H1 (cell line): ENCODE measurements at regions not wholly inside any gene's neighbourhood (a gene's known extent, or its start where the extent isn't known, plus 50 kb on each side); places are given as distances from the start of the nearest gene placed in this dataset.

Experiments
- CTCF ChIA-PET: fragments of 300-600 bp; sonication (Branson Sonifier 250); formaldehyde crosslinking; loops from one replicate; lab custom pipeline; 2021; ENCODE audit not compliant: partially characterized antibody; lab: Charles Lee
- POLR2A ChIA-PET: fragments of 300-600 bp; sonication (Branson Sonifier 250); formaldehyde crosslinking; loops from one replicate; lab custom pipeline; 2021; ENCODE audit warnings: inconsistent platforms; ENCODE audit not compliant: partially characterized antibody; lab: Charles Lee
- DNase-seq, 2 experiments: peaks; one replicate each; pipeline versions ENCODE4 v3.0.0 to v3.0.0-alpha.2; 2010 to 2022; ENCODE audit warnings: low spot score in 2 of 2, low read depth in 1 of 2, mixed read lengths in 1 of 2
- FAIRE-seq: peaks from 2 replicates; lab custom pipeline; 2011; peaks lifted over from hg19 to GRCh38; lab: Jason Lieb, UNC
- H2AFZ ChIP-seq: 2 replicates; pipeline ENCODE4 v1.8.1; 2012; ENCODE audit warnings: low read length, inconsistent platforms
- H2AK5ac ChIP-seq: 2 replicates; pipeline ENCODE4 v1.6.1; 2013; ENCODE audit warnings: low read depth, low read length
- H2BK120ac ChIP-seq: replicated peaks from 2 replicates; pipeline ENCODE3; 2013; ENCODE audit warnings: low read depth, low read length, inconsistent platforms
- H2BK12ac ChIP-seq: 2 replicates; pipeline ENCODE4 v1.6.1; 2013; ENCODE audit warnings: low read depth, low read length
- H2BK15ac ChIP-seq: 2 replicates; pipeline ENCODE4 v1.6.1; 2013; ENCODE audit warnings: low read length
- H2BK20ac ChIP-seq: 2 replicates; pipeline ENCODE4 v1.6.1; 2013; ENCODE audit warnings: low read length
- H2BK5ac ChIP-seq: 2 replicates; pipeline ENCODE4 v1.6.1; 2013; ENCODE audit warnings: low read depth, low read length
- H3K14ac ChIP-seq: 2 replicates; pipeline ENCODE4 v1.6.1; 2013; ENCODE audit warnings: inconsistent platforms; ENCODE audit not compliant: insufficient read length
- H3K18ac ChIP-seq: 2 replicates; pipeline ENCODE4 v1.6.1; 2013; ENCODE audit warnings: low read length; ENCODE audit errors: extremely low read depth
- H3K23ac ChIP-seq: 2 replicates; pipeline ENCODE4 v1.6.1; 2013; ENCODE audit warnings: inconsistent platforms; ENCODE audit not compliant: insufficient read length
- H3K23me2 ChIP-seq: 2 replicates; pipeline ENCODE4 v1.6.1; 2013; ENCODE audit warnings: low read depth, low read length
- H3K27ac ChIP-seq: 2 replicates; pipeline ENCODE4 v1.6.1; 2011; ENCODE audit warnings: low read depth, low read length, inconsistent platforms
- H3K27me3 ChIP-seq, 4 experiments: replicated peaks in 1 of 4; 1 replicate in 1 of 4; 2 replicates in 3 of 4; pipeline versions ENCODE4 v1.6.1 to v1.8.1; 2011 to 2013; ENCODE audit warnings: low read length in 3 of 4, mild to moderate bottlenecking in 3 of 4, inconsistent platforms in 2 of 4, mixed read lengths in 2 of 4, moderate library complexity in 1 of 4; ENCODE audit not compliant: control insufficient read depth in 3 of 4, insufficient read depth in 3 of 4; ENCODE audit errors: extremely low read depth in 1 of 4
- H3K36me3 ChIP-seq, 4 experiments: 2 replicates each; pipeline versions ENCODE4 v1.6.1 to v1.8.1; 2011 to 2013; ENCODE audit warnings: mild to moderate bottlenecking in 4 of 4, low read length in 3 of 4, moderate library complexity in 2 of 4, control low read depth in 1 of 4, inconsistent platforms in 1 of 4; ENCODE audit not compliant: insufficient read depth in 4 of 4, control insufficient read depth in 2 of 4
- H3K4ac ChIP-seq: replicated peaks from 2 replicates; pipeline ENCODE3; 2013; ENCODE audit warnings: low read length, low read depth, mixed read lengths, inconsistent platforms; ENCODE audit not compliant: insufficient read length
- H3K4me1 ChIP-seq, 4 experiments: replicated peaks in 1 of 4; 1 replicate in 1 of 4; 2 replicates in 3 of 4; pipeline versions ENCODE4 v1.6.1 to v1.8.1; 2011 to 2013; ENCODE audit warnings: low read length in 3 of 4, inconsistent platforms in 2 of 4, mixed read lengths in 1 of 4; ENCODE audit not compliant: insufficient read depth in 4 of 4, control insufficient read depth in 3 of 4
- H3K4me2 ChIP-seq, 2 experiments: 2 replicates each; pipeline versions ENCODE4 v1.6.1 to v1.8.1; 2011 to 2013; ENCODE audit warnings: low read depth in 2 of 2, low read length in 2 of 2, control low read depth in 1 of 2, inconsistent platforms in 1 of 2, mild to moderate bottlenecking in 1 of 2; ENCODE audit not compliant: insufficient read depth in 1 of 2
- H3K4me3 ChIP-seq, 4 experiments: fragments of 200-600, 300-600 bp in 1 of 4; sonication (generic), shearing (Covaris generic), sonication (Bioruptor Twin) in 1 of 4; 2 replicates each; pipeline versions ENCODE4 v1.5.1 to v1.8.1; 2011 to 2016; ENCODE audit warnings: low read length in 4 of 4, low read depth in 3 of 4, control low read depth in 2 of 4, inconsistent platforms in 2 of 4, mild to moderate bottlenecking in 2 of 4, mixed read lengths in 1 of 4, moderate library complexity in 1 of 4; ENCODE audit not compliant: insufficient read depth in 2 of 4; ENCODE audit errors: extremely low read depth in 1 of 4
- H3K56ac ChIP-seq: replicated peaks from 2 replicates; pipeline ENCODE3; 2013; ENCODE audit warnings: low read depth, mild to moderate bottlenecking, mixed read lengths, low read length, inconsistent platforms; ENCODE audit not compliant: insufficient read length
- H3K79me1 ChIP-seq: 2 replicates; pipeline ENCODE4 v1.6.1; 2013; ENCODE audit warnings: low read depth, low read length, control low read depth
- H3K79me2 ChIP-seq, 2 experiments: 2 replicates each; pipeline versions ENCODE4 v1.6.1 to v1.8.1; 2012 to 2013; ENCODE audit warnings: low read length in 2 of 2, mild to moderate bottlenecking in 2 of 2, inconsistent platforms in 1 of 2; ENCODE audit not compliant: insufficient read depth in 2 of 2, control insufficient read depth in 1 of 2
- H3K9ac ChIP-seq, 4 experiments: replicated peaks in 1 of 4; 1 replicate in 1 of 4; 2 replicates in 3 of 4; pipeline versions ENCODE4 v1.6.1 to v1.8.1; 2011 to 2013; ENCODE audit warnings: low read depth in 3 of 4, low read length in 3 of 4, control low read depth in 2 of 4, mild to moderate bottlenecking in 2 of 4, moderate library complexity in 2 of 4, inconsistent platforms in 1 of 4; ENCODE audit errors: extremely low read depth in 1 of 4
- H3K9me3 ChIP-seq, 2 experiments: 2 replicates each; pipeline versions ENCODE4 v1.6.1 to v1.8.1; 2012 to 2013; ENCODE audit warnings: mild to moderate bottlenecking in 2 of 2, moderate library complexity in 2 of 2, control low read depth in 1 of 2, inconsistent platforms in 1 of 2, low read depth in 1 of 2, low read length in 1 of 2, mixed read lengths in 1 of 2; ENCODE audit not compliant: insufficient read depth in 2 of 2
- H4K20me1 ChIP-seq, 2 experiments: replicated peaks in 1 of 2; 2 replicates each; pipeline versions ENCODE3 to v1.8.1; 2011 to 2013; ENCODE audit warnings: inconsistent platforms in 2 of 2, low read length in 2 of 2, mild to moderate bottlenecking in 1 of 2; ENCODE audit not compliant: insufficient read depth in 2 of 2, control insufficient read depth in 1 of 2
- H4K5ac ChIP-seq: 2 replicates; pipeline ENCODE4 v1.6.1; 2013; ENCODE audit warnings: low read length, low read depth, mixed read lengths, inconsistent platforms; ENCODE audit not compliant: insufficient read length
- H4K8ac ChIP-seq: 2 replicates; pipeline ENCODE4 v1.8.0; 2013; ENCODE audit warnings: mild to moderate bottlenecking, moderate library complexity, low read length, inconsistent platforms; ENCODE audit not compliant: insufficient read depth; ENCODE audit errors: extremely low read depth
- H4K91ac ChIP-seq: replicated peaks from 2 replicates; pipeline ENCODE3; 2013; ENCODE audit warnings: low read length, mixed read lengths, inconsistent platforms; ENCODE audit not compliant: insufficient read length
- MAFK ChIP-seq: IDR thresholded peaks from 2 replicates; pipeline ENCODE4 v1.6.1; 2012; ENCODE audit warnings: low read depth, mild to moderate bottlenecking, improper control_type of control experiment, low read length
- WGBS, 2 experiments: shearing (Covaris generic) in 1 of 2; methylation state at CpG; one replicate each; pipeline versions ENCODE4 v1.1.6 to v1.1.7; 2013 to 2015; ENCODE audit warnings: low lambda C conversion rate in 2 of 2, mixed read lengths in 2 of 2, inconsistent platforms in 1 of 2, low coverage in 1 of 2, missing lambda C conversion rate in 1 of 2; ENCODE audit not compliant: insufficient replicate concordance in 2 of 2, insufficient coverage in 1 of 2, insufficient read length in 1 of 2; ENCODE audit errors: extremely low coverage in 1 of 2, missing lambda C conversion rate in 1 of 2; 5-methylcytosine and 5-hydroxymethylcytosine counted together
- TF ChIP-seq, protein P1 (sequence below), 3 experiments: IDR thresholded peaks; 1 replicate in 2 of 3; 2 replicates in 1 of 3; pipeline versions ENCODE4 v1.5.1 to v1.6.1; 2011; ENCODE audit warnings: low read length in 3 of 3, mild to moderate bottlenecking in 3 of 3, inconsistent platforms in 2 of 3, low read depth in 1 of 3, moderate library complexity in 1 of 3; ENCODE audit not compliant: insufficient read depth in 1 of 3; ENCODE audit errors: control extremely low read depth in 1 of 3

DNA sequence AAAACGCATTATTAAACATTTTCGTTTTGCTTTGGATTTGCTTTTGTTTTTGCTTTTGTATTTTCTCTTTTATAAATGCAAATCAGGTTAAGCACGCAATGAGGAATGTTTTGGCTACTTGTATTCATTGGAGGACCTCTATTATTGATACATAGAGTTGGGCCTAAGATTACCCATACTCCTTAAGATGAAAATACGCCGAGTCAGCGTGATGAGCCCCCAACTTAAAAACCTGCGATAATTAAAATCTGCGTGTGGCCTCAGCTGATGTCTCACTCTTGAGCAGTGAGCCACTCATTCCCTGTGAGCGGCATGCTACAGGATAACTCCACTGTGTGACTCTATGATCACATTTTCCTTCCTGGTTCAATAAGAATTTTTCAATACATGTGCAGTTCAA is 518.3 kb downstream of the IRX1 start:
- no peak overlapping the region for H2AK5ac ChIP-seq
- no peaks in the 10 kb centered on the region for H3K79me2 ChIP-seq
- CTCF ChIA-PET = interaction anchor here (1.3 kb wide), 1 partner anchor 182 kb away, joined by 5 read pairs; no protein-coding TSS in a partner anchor
- H3K4me2 ChIP-seq = no peak overlapping the region
- no peak overlapping the region for H3K14ac ChIP-seq
- no peaks in the 10 kb centered on the region for H3K9me3 ChIP-seq
- no peak for FAIRE-seq
- H3K36me3 ChIP-seq = no peaks in the 10 kb centered on the region
- H3K23me2 ChIP-seq = no peaks in the 10 kb centered on the region
- no peak overlapping the region for H4K8ac ChIP-seq
- H3K27ac ChIP-seq = no peak overlapping the region
- H4K20me1 ChIP-seq = no peaks in the 10 kb centered on the region
- 95% methylated on average over 8 of the region's 9 CpGs; no CpG with 5 or more reads in 1 of the 2 experiments for WGBS, 2 experiments
- H2BK20ac ChIP-seq = no peak overlapping the region
- H2BK5ac ChIP-seq = no peak overlapping the region
- H4K91ac ChIP-seq = no peak overlapping the region
- peak; percentile 91 for TF ChIP-seq MAFK
- TF ChIP-seq, protein P1, sequence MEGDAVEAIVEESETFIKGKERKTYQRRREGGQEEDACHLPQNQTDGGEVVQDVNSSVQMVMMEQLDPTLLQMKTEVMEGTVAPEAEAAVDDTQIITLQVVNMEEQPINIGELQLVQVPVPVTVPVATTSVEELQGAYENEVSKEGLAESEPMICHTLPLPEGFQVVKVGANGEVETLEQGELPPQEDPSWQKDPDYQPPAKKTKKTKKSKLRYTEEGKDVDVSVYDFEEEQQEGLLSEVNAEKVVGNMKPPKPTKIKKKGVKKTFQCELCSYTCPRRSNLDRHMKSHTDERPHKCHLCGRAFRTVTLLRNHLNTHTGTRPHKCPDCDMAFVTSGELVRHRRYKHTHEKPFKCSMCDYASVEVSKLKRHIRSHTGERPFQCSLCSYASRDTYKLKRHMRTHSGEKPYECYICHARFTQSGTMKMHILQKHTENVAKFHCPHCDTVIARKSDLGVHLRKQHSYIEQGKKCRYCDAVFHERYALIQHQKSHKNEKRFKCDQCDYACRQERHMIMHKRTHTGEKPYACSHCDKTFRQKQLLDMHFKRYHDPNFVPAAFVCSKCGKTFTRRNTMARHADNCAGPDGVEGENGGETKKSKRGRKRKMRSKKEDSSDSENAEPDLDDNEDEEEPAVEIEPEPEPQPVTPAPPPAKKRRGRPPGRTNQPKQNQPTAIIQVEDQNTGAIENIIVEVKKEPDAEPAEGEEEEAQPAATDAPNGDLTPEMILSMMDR (IDR thresholded peaks at IDR 0.05; ENCODE audit: control extremely low read depth in 1 of 3, insufficient read depth in 1 of 3, low read depth in 1 of 3, low read length in 3 of 3) = no peak
- H2BK120ac ChIP-seq = no peak overlapping the region
- H4K5ac ChIP-seq = no peak overlapping the region
- no peak overlapping the region for H3K4ac ChIP-seq
- no peaks in the 10 kb centered on the region for H3K27me3 ChIP-seq
- H2BK15ac ChIP-seq = no peak overlapping the region
- no peak for DNase-seq
- H3K18ac ChIP-seq = no peak overlapping the region
- no peak overlapping the region for H2BK12ac ChIP-seq
- H3K79me1 ChIP-seq = no peaks in the 10 kb centered on the region
- H2AFZ ChIP-seq = no peak overlapping the region
- no peak overlapping the region for H3K23ac ChIP-seq
- no peak overlapping the region for H3K9ac ChIP-seq
- no peaks in the 10 kb centered on the region for H3K4me1 ChIP-seq
- POLR2A ChIA-PET = no interaction called here
- no peak overlapping the region for H3K4me3 ChIP-seq
- H3K56ac ChIP-seq = no peak overlapping the region
